Fibroblast of lung (primary cell): ENCODE measurements at regions not wholly inside any gene's neighbourhood (a gene's known extent, or its start where the extent isn't known, plus 50 kb on each side); places are given as distances from the start of the nearest gene placed in this dataset.

Experiments
- CTCF ChIP-seq, 2 donors: IDR thresholded peaks in 1 of 2; conservative IDR thresholded peaks in 1 of 2; 1 replicate in 1 of 2; 2 replicates in 1 of 2; pipeline ENCODE4 v1.5.1; 2011 to 2012; ENCODE audit warnings: low read length in 2 of 2, control low read depth in 1 of 2, inconsistent platforms in 1 of 2, low read depth in 1 of 2, mild to moderate bottlenecking in 1 of 2
- EZH2 ChIP-seq: IDR thresholded peaks from 2 replicates; pipeline ENCODE4 v1.5.1; 2012; ENCODE audit warnings: low read length, control low read depth, mild to moderate bottlenecking; ENCODE audit errors: missing control alignments

DNA sequence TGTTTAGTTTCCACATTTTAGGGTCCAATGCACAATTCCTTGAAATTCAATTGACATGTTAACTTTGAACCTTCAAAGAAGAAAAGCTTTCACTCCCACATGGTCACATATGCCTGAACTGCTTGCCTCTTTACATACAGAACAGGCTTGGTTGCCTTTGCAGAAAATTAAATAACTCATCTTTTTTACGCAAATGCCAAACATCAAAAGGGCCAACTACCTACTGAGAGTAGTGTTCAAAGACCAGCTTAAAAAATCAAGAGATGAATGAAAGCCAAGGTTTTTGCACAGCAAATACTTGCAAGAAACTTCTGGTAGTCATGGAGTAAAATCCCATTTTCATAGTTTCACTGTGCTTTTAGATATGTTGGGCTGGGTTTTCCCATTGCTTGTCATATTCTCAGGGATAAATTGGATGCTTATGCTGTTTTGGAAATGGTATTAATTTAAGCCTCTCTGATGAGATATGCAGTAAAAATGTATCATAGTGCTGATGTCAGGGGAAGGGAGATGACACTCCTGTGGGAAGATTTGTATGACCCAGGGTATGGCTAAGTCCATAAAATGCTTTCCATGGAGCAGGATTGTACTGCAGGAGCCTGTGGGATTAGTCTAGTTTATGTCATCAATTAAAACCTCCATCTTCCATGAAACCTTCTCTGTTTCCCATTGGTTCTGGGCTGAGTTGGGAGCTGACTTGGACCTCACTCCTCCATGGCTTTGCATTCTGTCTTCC, 60.6 kb upstream of the DARS1 start:
- TF ChIP-seq CTCF (conservative IDR thresholded peaks at IDR 0.05 in 1 of 2, IDR thresholded peaks at IDR 0.05 in 1 of 2; ENCODE audit: low read depth in 1 of 2, low read length in 2 of 2) (no peak), EZH2 (no peak)
